ENCODE measurements at regions not wholly inside any gene's neighbourhood (a gene's known extent, or its start where the extent isn't known, plus 50 kb on each side); places are given as distances from the start of the nearest gene placed in this dataset.

GRCh38 chr22:48507595-48508350 lies 1319.9 kb downstream of the BRD1 start:
- H3K27me3 ChIP-seq (ENCODE audit: insufficient read depth, low read length) = no peaks in the 10 kb centered on the region
- no peak overlapping the region for H3K4me3 ChIP-seq (ENCODE audit: low read length)
- H3K9me3 ChIP-seq (ENCODE audit: low read length) = no peaks in the 10 kb centered on the region
- no peak overlapping the region for H2AFZ ChIP-seq (ENCODE audit: low read depth, low read length)
- no peaks in the 10 kb centered on the region for H3K4me1 ChIP-seq (ENCODE audit: insufficient read depth, low read length)
- H3K36me3 ChIP-seq (ENCODE audit: insufficient read depth, low read length) = no peaks in the 10 kb centered on the region

- Histone ChIP-seq H3K9me3 (ENCODE audit: low read length) (no peaks in the 10 kb centered on the region), H3K4me3 (ENCODE audit: low read length) (no peak overlapping the region), H3K36me3 (ENCODE audit: insufficient read depth, low read length) (no peaks in the 10 kb centered on the region), H3K4me1 (ENCODE audit: insufficient read depth, low read length) (no peaks in the 10 kb centered on the region), H2AFZ (ENCODE audit: low read depth, low read length) (no peak overlapping the region), H3K27me3 (ENCODE audit: insufficient read depth, low read length) (no peaks in the 10 kb centered on the region)
Measured at GRCh38 chr22:48507171-48507570, 1320.5 kb downstream of the BRD1 start.

- Histone ChIP-seq H3K4me1 (ENCODE audit: insufficient read depth, low read length) (no peaks in the 10 kb centered on the region), H3K36me3 (ENCODE audit: insufficient read depth, low read length) (no peaks in the 10 kb centered on the region), H2AFZ (ENCODE audit: low read depth, low read length) (no peak overlapping the region), H3K9me3 (ENCODE audit: low read length) (no peaks in the 10 kb centered on the region), H3K27me3 (ENCODE audit: insufficient read depth, low read length) (no peaks in the 10 kb centered on the region), H3K4me3 (ENCODE audit: low read length) (no peak overlapping the region)
Measured at GRCh38 chr22:48506506-48507145, 1321.0 kb downstream of the BRD1 start.

GRCh38 chr22:48505891-48506290 lies 1321.8 kb downstream of the BRD1 start:
- no peaks in the 10 kb centered on the region for H3K36me3 ChIP-seq (ENCODE audit: insufficient read depth, low read length)
- H3K9me3 ChIP-seq (ENCODE audit: low read length) = no peaks in the 10 kb centered on the region
- H3K27me3 ChIP-seq (ENCODE audit: insufficient read depth, low read length) = no peaks in the 10 kb centered on the region
- H2AFZ ChIP-seq (ENCODE audit: low read depth, low read length) = no peak overlapping the region
- no peak overlapping the region for H3K4me3 ChIP-seq (ENCODE audit: low read length)
- no peaks in the 10 kb centered on the region for H3K4me1 ChIP-seq (ENCODE audit: insufficient read depth, low read length)

GRCh38 chr22:48504519-48505140 lies 1323.0 kb downstream of the BRD1 start:
- H3K4me3 ChIP-seq (ENCODE audit: low read length) = no peak overlapping the region
- H3K4me1 ChIP-seq (ENCODE audit: insufficient read depth, low read length) = no peaks in the 10 kb centered on the region
- H3K9me3 ChIP-seq (ENCODE audit: low read length) = no peaks in the 10 kb centered on the region
- H2AFZ ChIP-seq (ENCODE audit: low read depth, low read length) = no peak overlapping the region
- no peaks in the 10 kb centered on the region for H3K27me3 ChIP-seq (ENCODE audit: insufficient read depth, low read length)
- no peaks in the 10 kb centered on the region for H3K36me3 ChIP-seq (ENCODE audit: insufficient read depth, low read length)

- H3K9me3 ChIP-seq (ENCODE audit: low read length) = no peaks in the 10 kb centered on the region
- H3K36me3 ChIP-seq (ENCODE audit: insufficient read depth, low read length) = no peaks in the 10 kb centered on the region
- no peak overlapping the region for H3K4me3 ChIP-seq (ENCODE audit: low read length)
- no peaks in the 10 kb centered on the region for H3K4me1 ChIP-seq (ENCODE audit: insufficient read depth, low read length)
- H2AFZ ChIP-seq (ENCODE audit: low read depth, low read length) = no peak overlapping the region
- no peaks in the 10 kb centered on the region for H3K27me3 ChIP-seq (ENCODE audit: insufficient read depth, low read length)
Measured at GRCh38 chr22:48503876-48504275, 1323.8 kb downstream of the BRD1 start.

- H3K4me1 ChIP-seq (ENCODE audit: insufficient read depth, low read length) = no peaks in the 10 kb centered on the region
- no peaks in the 10 kb centered on the region for H3K36me3 ChIP-seq (ENCODE audit: insufficient read depth, low read length)
- H3K27me3 ChIP-seq (ENCODE audit: insufficient read depth, low read length) = no peaks in the 10 kb centered on the region
- H2AFZ ChIP-seq (ENCODE audit: low read depth, low read length) = no peak overlapping the region
- no peaks in the 10 kb centered on the region for H3K9me3 ChIP-seq (ENCODE audit: low read length)
- H3K4me3 ChIP-seq (ENCODE audit: low read length) = no peak overlapping the region
Measured at GRCh38 chr22:48503035-48503625, 1324.5 kb downstream of the BRD1 start.

GRCh38 chr22:48501231-48501750 lies 1326.4 kb downstream of the BRD1 start:
- Histone ChIP-seq H3K9me3 (ENCODE audit: low read length) (no peaks in the 10 kb centered on the region), H3K27me3 (ENCODE audit: insufficient read depth, low read length) (no peaks in the 10 kb centered on the region), H2AFZ (ENCODE audit: low read depth, low read length) (no peak overlapping the region), H3K4me3 (ENCODE audit: low read length) (no peak overlapping the region), H3K4me1 (ENCODE audit: insufficient read depth, low read length) (no peaks in the 10 kb centered on the region), H3K36me3 (ENCODE audit: insufficient read depth, low read length) (no peaks in the 10 kb centered on the region)

GRCh38 chr22:48500471-48501230 lies 1327.0 kb downstream of the BRD1 start:
- Histone ChIP-seq H3K36me3 (ENCODE audit: insufficient read depth, low read length) (no peaks in the 10 kb centered on the region), H3K9me3 (ENCODE audit: low read length) (no peaks in the 10 kb centered on the region), H2AFZ (ENCODE audit: low read depth, low read length) (no peak overlapping the region), H3K4me3 (ENCODE audit: low read length) (no peak overlapping the region), H3K27me3 (ENCODE audit: insufficient read depth, low read length) (no peaks in the 10 kb centered on the region), H3K4me1 (ENCODE audit: insufficient read depth, low read length) (no peaks in the 10 kb centered on the region)

- Histone ChIP-seq H3K27me3 (ENCODE audit: insufficient read depth, low read length) (no peaks in the 10 kb centered on the region), H3K9me3 (ENCODE audit: low read length) (no peaks in the 10 kb centered on the region), H2AFZ (ENCODE audit: low read depth, low read length) (no peak overlapping the region), H3K4me1 (ENCODE audit: insufficient read depth, low read length) (no peaks in the 10 kb centered on the region), H3K36me3 (ENCODE audit: insufficient read depth, low read length) (no peaks in the 10 kb centered on the region), H3K4me3 (ENCODE audit: low read length) (no peak overlapping the region)
Measured at GRCh38 chr22:48499456-48500425, 1327.9 kb downstream of the BRD1 start.

GRCh38 chr22:48498526-48499331 lies 1328.9 kb downstream of the BRD1 start:
- Histone ChIP-seq H3K4me3 (ENCODE audit: low read length) (no peak overlapping the region), H2AFZ (ENCODE audit: low read depth, low read length) (no peak overlapping the region), H3K36me3 (ENCODE audit: insufficient read depth, low read length) (no peaks in the 10 kb centered on the region), H3K27me3 (ENCODE audit: insufficient read depth, low read length) (no peaks in the 10 kb centered on the region), H3K9me3 (ENCODE audit: low read length) (no peaks in the 10 kb centered on the region), H3K4me1 (ENCODE audit: insufficient read depth, low read length) (no peaks in the 10 kb centered on the region)

All from neuron (in vitro differentiated cells).